Panc1 (cell line): ENCODE measurements at regions not wholly inside any gene's neighbourhood (a gene's known extent, or its start where the extent isn't known, plus 50 kb on each side); places are given as distances from the start of the nearest gene placed in this dataset.

Experiments
- POLR2AphosphoS5 ChIP-seq: IDR thresholded peaks from 2 replicates; pipeline ENCODE4 v1.6.1; 2012; ENCODE audit warnings: mild to moderate bottlenecking, low read depth, low read length, moderate library complexity
- SIN3A ChIP-seq: IDR thresholded peaks from 2 replicates; pipeline ENCODE4 v1.6.1; 2012; ENCODE audit warnings: low read depth, mild to moderate bottlenecking, low read length, moderate library complexity, borderline replicate concordance; ENCODE audit not compliant: insufficient read depth
- TF ChIP-seq, protein P1 (sequence below): fragments of 450-650 bp; IDR thresholded peaks from 2 replicates; pipeline ENCODE4 v1.5.1; 2017; ENCODE audit warnings: mild to moderate bottlenecking

GRCh38 chr10:124156524-124157260, 63.3 kb upstream of the CHST15 start:
- TF ChIP-seq, protein P1, sequence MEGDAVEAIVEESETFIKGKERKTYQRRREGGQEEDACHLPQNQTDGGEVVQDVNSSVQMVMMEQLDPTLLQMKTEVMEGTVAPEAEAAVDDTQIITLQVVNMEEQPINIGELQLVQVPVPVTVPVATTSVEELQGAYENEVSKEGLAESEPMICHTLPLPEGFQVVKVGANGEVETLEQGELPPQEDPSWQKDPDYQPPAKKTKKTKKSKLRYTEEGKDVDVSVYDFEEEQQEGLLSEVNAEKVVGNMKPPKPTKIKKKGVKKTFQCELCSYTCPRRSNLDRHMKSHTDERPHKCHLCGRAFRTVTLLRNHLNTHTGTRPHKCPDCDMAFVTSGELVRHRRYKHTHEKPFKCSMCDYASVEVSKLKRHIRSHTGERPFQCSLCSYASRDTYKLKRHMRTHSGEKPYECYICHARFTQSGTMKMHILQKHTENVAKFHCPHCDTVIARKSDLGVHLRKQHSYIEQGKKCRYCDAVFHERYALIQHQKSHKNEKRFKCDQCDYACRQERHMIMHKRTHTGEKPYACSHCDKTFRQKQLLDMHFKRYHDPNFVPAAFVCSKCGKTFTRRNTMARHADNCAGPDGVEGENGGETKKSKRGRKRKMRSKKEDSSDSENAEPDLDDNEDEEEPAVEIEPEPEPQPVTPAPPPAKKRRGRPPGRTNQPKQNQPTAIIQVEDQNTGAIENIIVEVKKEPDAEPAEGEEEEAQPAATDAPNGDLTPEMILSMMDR, result no peak
- no peak for TF ChIP-seq POLR2AphosphoS5
- no peak for TF ChIP-seq SIN3A
